ENCODE measurements at regions not wholly inside any gene's neighbourhood (a gene's known extent, or its start where the extent isn't known, plus 50 kb on each side); places are given as distances from the start of the nearest gene placed in this dataset.

DNA sequence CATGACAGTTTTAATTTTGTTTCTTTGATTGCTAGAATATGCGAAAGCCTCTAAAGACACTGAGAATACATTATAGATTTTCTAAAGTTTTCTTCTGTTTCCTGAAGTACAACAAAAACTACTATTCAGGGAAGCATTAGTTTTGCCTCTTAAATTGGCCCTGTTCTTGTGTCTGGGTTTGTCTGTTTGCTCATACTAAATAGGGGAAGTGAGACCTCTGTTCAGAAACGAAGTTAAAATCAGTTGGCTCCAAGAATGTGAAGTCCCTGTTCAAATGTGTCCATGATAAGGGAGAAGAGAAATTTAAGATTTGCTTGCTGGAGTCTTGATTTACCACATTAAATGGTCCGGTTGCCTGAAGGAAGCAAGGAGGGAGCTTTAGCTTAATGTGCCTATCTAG is 327.3 kb upstream of the GBE1 start:
- no peaks in the 10 kb centered on the region for H4K20me1 ChIP-seq (ENCODE audit: insufficient read depth)
- no peaks in the 10 kb centered on the region for H3K9me3 ChIP-seq (ENCODE audit: low read depth)
- in situ Hi-C loops (cut with MboI): no loop called here
- no peaks in the 10 kb centered on the region for H3K27me3 ChIP-seq (replicated peaks; ENCODE audit: insufficient read depth)
- peak overlapping the region; percentile 36 for H3K4me2 ChIP-seq (ENCODE audit: unreplicated experiment)
- H3K79me2 ChIP-seq (ENCODE audit: insufficient read depth): no peaks in the 10 kb centered on the region
- DNase-seq: no peak
- no peaks in the 10 kb centered on the region for H3K9me2 ChIP-seq (ENCODE audit: insufficient read depth)
- H3K36me3 ChIP-seq (ENCODE audit: low read depth): no peaks in the 10 kb centered on the region
- no peak for TF ChIP-seq EZH2 (IDR thresholded peaks at IDR 0.05; ENCODE audit: insufficient read depth, poor library complexity, severe bottlenecking)
- no peak for TF ChIP-seq EZH2phosphoT487 (IDR thresholded peaks at IDR 0.05; ENCODE audit: insufficient read depth, low read depth)
- peak overlapping the region; percentile 86 for H2AFZ ChIP-seq
- 70 to 76% methylated on average over 3 of the region's 3 CpGs for WGBS, 2 experiments (ENCODE audit: low coverage in 1 of 2, low lambda C conversion rate in 2 of 2, missing lambda C conversion rate in 2 of 2)
- peaks cover 20% of the 10 kb centered on the region for H3K4me1 ChIP-seq (ENCODE audit: insufficient read depth)
- H3K4me3 ChIP-seq: 0 out of 2 replicates have a peak overlapping the region, but pooled peaks have one; percentile 6
- peak overlapping the region; percentile 49 for H3K9ac ChIP-seq
- H3K27ac ChIP-seq: peak overlapping the region; percentile 81
- H3F3A ChIP-seq (ENCODE audit: insufficient read depth): peaks cover 11% of the 10 kb centered on the region

DNA sequence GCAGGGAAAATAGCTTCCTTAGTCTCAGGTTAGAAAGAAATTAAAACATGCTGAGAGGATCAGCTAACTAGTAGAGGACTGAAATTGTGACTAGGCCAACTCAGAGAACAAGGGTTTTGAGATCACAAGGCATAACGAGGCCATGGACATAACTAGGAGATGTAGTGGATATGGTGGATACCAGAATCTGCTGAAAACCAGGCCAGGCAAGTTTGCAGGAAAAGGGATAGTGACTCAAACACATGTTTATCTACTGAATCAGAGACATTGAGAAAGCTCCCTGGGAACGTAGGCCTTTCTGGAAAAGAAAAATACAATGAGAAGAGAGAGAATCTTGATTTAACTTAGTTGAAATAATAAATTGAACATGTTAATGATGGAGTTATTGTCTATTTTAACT is 326.5 kb upstream of the GBE1 start:
- Histone ChIP-seq H3K27me3 (replicated peaks; ENCODE audit: insufficient read depth) (no peaks in the 10 kb centered on the region), H3K27ac (peak overlapping the region; percentile 81), H2AFZ (peak overlapping the region; percentile 86), H3K9me3 (ENCODE audit: low read depth) (no peaks in the 10 kb centered on the region), H3K4me1 (ENCODE audit: insufficient read depth) (peaks cover 21% of the 10 kb centered on the region), H3F3A (ENCODE audit: insufficient read depth) (peaks cover 11% of the 10 kb centered on the region), H3K36me3 (ENCODE audit: low read depth) (no peaks in the 10 kb centered on the region), H3K79me2 (ENCODE audit: insufficient read depth) (no peaks in the 10 kb centered on the region), H3K9ac (peak overlapping the region; percentile 49), H3K4me2 (ENCODE audit: unreplicated experiment) (peak overlapping the region; percentile 36), H3K4me3 (no peak overlapping the region), H4K20me1 (ENCODE audit: insufficient read depth) (no peaks in the 10 kb centered on the region), H3K9me2 (ENCODE audit: insufficient read depth) (no peaks in the 10 kb centered on the region)
- in situ Hi-C loops (cut with MboI): no loop called here
- TF ChIP-seq EZH2 (IDR thresholded peaks at IDR 0.05; ENCODE audit: insufficient read depth, poor library complexity, severe bottlenecking): no peak
- no peak for TF ChIP-seq EZH2phosphoT487 (IDR thresholded peaks at IDR 0.05; ENCODE audit: insufficient read depth, low read depth)
- DNase-seq: peak; percentile 92
- WGBS, 2 experiments (ENCODE audit: low coverage in 1 of 2, low lambda C conversion rate in 2 of 2, missing lambda C conversion rate in 2 of 2): 5 to 6% methylated on average over 2 of the region's 2 CpGs

DNA sequence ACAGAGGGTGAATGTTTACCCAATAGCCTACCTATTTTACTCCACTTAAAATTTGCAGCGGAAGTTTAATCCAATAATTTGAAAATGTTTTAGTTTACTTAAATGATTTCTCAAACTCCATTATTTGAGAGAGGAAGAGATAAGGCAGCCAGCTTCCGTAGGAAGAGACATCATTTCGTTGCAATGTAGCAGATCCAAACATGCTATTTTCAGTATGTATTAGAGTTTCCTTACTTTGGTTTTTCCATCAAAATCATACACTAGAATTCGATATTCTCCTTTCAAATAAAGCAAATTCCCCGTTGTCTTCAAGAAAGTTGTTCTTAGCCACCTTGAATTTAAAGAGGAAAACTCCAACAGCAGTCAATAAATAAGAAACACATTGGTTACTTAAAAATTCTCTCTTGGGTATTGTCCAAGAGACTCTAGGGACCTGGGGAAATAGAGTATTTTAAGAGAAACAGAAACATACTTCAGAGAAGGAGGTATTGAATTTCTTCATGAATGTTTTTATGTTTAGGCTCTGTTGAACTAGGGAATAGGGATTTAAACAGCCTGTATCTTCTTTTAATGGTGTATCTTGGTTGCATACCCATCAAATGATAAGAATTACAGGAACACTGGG is 324.5 kb upstream of the GBE1 start:
- H2AFZ ChIP-seq: no peak overlapping the region
- no peak overlapping the region for H3K27ac ChIP-seq
- peaks cover 33% of the 10 kb centered on the region for H3K4me1 ChIP-seq (ENCODE audit: insufficient read depth)
- no peaks in the 10 kb centered on the region for H4K20me1 ChIP-seq (ENCODE audit: insufficient read depth)
- H3K9me2 ChIP-seq (ENCODE audit: insufficient read depth): no peaks in the 10 kb centered on the region
- H3K27me3 ChIP-seq (replicated peaks; ENCODE audit: insufficient read depth): no peaks in the 10 kb centered on the region
- 73 to 79% methylated on average over 5 of the region's 5 CpGs for WGBS, 2 experiments (ENCODE audit: low coverage in 1 of 2, low lambda C conversion rate in 2 of 2, missing lambda C conversion rate in 2 of 2)
- DNase-seq: no peak
- no peak overlapping the region for H3K9ac ChIP-seq
- no peaks in the 10 kb centered on the region for H3K36me3 ChIP-seq (ENCODE audit: low read depth)
- H3K4me2 ChIP-seq (ENCODE audit: unreplicated experiment): no peak overlapping the region
- no peaks in the 10 kb centered on the region for H3K9me3 ChIP-seq (ENCODE audit: low read depth)
- in situ Hi-C loops (cut with MboI): no loop called here
- TF ChIP-seq EZH2 (IDR thresholded peaks at IDR 0.05; ENCODE audit: insufficient read depth, poor library complexity, severe bottlenecking): no peak
- TF ChIP-seq EZH2phosphoT487 (IDR thresholded peaks at IDR 0.05; ENCODE audit: insufficient read depth, low read depth): no peak
- no peaks in the 10 kb centered on the region for H3K79me2 ChIP-seq (ENCODE audit: insufficient read depth)
- H3K4me3 ChIP-seq: no peak overlapping the region
- peaks cover 11% of the 10 kb centered on the region for H3F3A ChIP-seq (ENCODE audit: insufficient read depth)

DNA sequence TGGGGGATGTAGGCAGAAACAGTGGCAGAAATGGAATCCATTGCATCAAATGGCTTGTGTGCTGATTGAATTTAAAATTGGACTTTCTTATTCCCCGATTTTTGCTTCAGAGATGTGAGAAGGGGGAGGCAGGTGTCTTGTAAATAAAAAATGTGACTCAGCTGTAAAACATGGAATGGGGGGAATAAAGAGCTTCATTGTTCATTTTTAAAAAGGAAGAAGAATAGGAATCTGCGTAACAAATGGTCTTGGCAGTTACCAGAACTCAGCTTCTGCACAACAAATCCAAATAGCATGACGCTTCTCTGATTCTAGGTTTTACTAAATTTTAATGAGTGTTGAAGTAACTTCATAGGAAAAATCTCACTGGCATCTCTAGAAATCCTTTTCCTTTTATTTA is 323.9 kb upstream of the GBE1 start:
- no peak overlapping the region for H3K27ac ChIP-seq
- H2AFZ ChIP-seq: no peak overlapping the region
- TF ChIP-seq EZH2phosphoT487 (IDR thresholded peaks at IDR 0.05; ENCODE audit: insufficient read depth, low read depth): no peak
- no peak for TF ChIP-seq EZH2 (IDR thresholded peaks at IDR 0.05; ENCODE audit: insufficient read depth, poor library complexity, severe bottlenecking)
- H3K27me3 ChIP-seq (replicated peaks; ENCODE audit: insufficient read depth): no peaks in the 10 kb centered on the region
- H3F3A ChIP-seq (ENCODE audit: insufficient read depth): peaks cover 17% of the 10 kb centered on the region
- H3K4me3 ChIP-seq: no peak overlapping the region
- in situ Hi-C loops (cut with MboI): no loop called here
- H3K4me2 ChIP-seq (ENCODE audit: unreplicated experiment): no peak overlapping the region
- no peaks in the 10 kb centered on the region for H3K9me3 ChIP-seq (ENCODE audit: low read depth)
- no peaks in the 10 kb centered on the region for H3K79me2 ChIP-seq (ENCODE audit: insufficient read depth)
- no peaks in the 10 kb centered on the region for H4K20me1 ChIP-seq (ENCODE audit: insufficient read depth)
- no peak for DNase-seq
- H3K36me3 ChIP-seq (ENCODE audit: low read depth): no peaks in the 10 kb centered on the region
- WGBS, 2 experiments (ENCODE audit: low coverage in 1 of 2, low lambda C conversion rate in 2 of 2, missing lambda C conversion rate in 2 of 2): 65 to 66% methylated on average over 3 of the region's 3 CpGs
- H3K9me2 ChIP-seq (ENCODE audit: insufficient read depth): no peaks in the 10 kb centered on the region
- H3K9ac ChIP-seq: no peak overlapping the region
- H3K4me1 ChIP-seq (ENCODE audit: insufficient read depth): peaks cover 40% of the 10 kb centered on the region
